Neural cell (in vitro differentiated cells): ENCODE measurements at regions not wholly inside any gene's neighbourhood (a gene's known extent, or its start where the extent isn't known, plus 50 kb on each side); places are given as distances from the start of the nearest gene placed in this dataset.

Source experiments
- H2AFZ ChIP-seq: fragments of 200-600, 300-800 bp; sonication (generic), shearing (Covaris generic); 2 replicates; pipeline ENCODE4 v1.6.0; 2014; ENCODE audit warnings: low read depth, mild to moderate bottlenecking, antibody characterized with exemption, low read length, moderate library complexity
- H3F3A ChIP-seq: fragments of 200-600 bp; shearing (Covaris generic); 2 replicates; pipeline ENCODE4 v1.6.1; 2016; ENCODE audit warnings: mild to moderate bottlenecking, moderate library complexity, mixed read lengths, antibody characterized with exemption, low read length; ENCODE audit not compliant: insufficient read depth, poor library complexity, severe bottlenecking
- H3K27ac ChIP-seq: fragments of 200-600, 300-800 bp; sonication (generic), shearing (Covaris generic); 2 replicates; pipeline ENCODE4 v1.5.1; 2014; ENCODE audit warnings: mild to moderate bottlenecking, low read length, moderate library complexity
- H3K27me3 ChIP-seq: fragments of 300-800, 200-600 bp; sonication (generic), shearing (Covaris generic); 2 replicates; pipeline ENCODE4 v1.6.0; 2014; ENCODE audit warnings: mild to moderate bottlenecking, low read depth, low read length, moderate library complexity; ENCODE audit not compliant: insufficient read depth
- H3K36me3 ChIP-seq: fragments of 300-800, 200-600 bp; sonication (generic), shearing (Covaris generic); 2 replicates; pipeline ENCODE4 v1.5.1; 2014; ENCODE audit warnings: mild to moderate bottlenecking, antibody characterized with exemption, low read length, moderate library complexity; ENCODE audit not compliant: insufficient read depth
- H3K4me2 ChIP-seq: fragments of 300-800, 200-600 bp; sonication (generic), shearing (Covaris generic); 2 replicates; pipeline ENCODE4 v1.6.0; 2014; ENCODE audit warnings: mild to moderate bottlenecking, low read length
- H3K4me3 ChIP-seq: fragments of 300-800, 200-600 bp; sonication (generic), shearing (Covaris generic); 2 replicates; pipeline ENCODE4 v1.5.1; 2014; ENCODE audit warnings: mild to moderate bottlenecking, low read length, moderate library complexity
- H3K79me2 ChIP-seq: fragments of 200-600 bp; shearing (Covaris generic); replicated peaks from 2 replicates; pipeline ENCODE4 v1.6.0; 2014; ENCODE audit warnings: mild to moderate bottlenecking, low read length, moderate library complexity; ENCODE audit not compliant: insufficient read depth
- H3K9ac ChIP-seq: fragments of 300-800, 200-600 bp; sonication (generic), shearing (Covaris generic); 2 replicates; pipeline ENCODE4 v1.6.1; 2016; ENCODE audit warnings: mild to moderate bottlenecking, low read length, mixed read lengths
- H3K9me2 ChIP-seq: fragments of 200-600 bp; shearing (Covaris generic); 2 replicates; pipeline ENCODE4 v1.6.1; 2016; ENCODE audit warnings: mild to moderate bottlenecking, low read length, mixed read lengths; ENCODE audit not compliant: insufficient read depth
- H3K9me3 ChIP-seq: fragments of 200-600, 300-800 bp; sonication (generic), shearing (Covaris generic); 2 replicates; pipeline ENCODE4 v1.6.1; 2016; ENCODE audit warnings: mild to moderate bottlenecking, mixed run types, low read length, moderate library complexity, mixed read lengths
- H4K20me1 ChIP-seq: fragments of 200-600 bp; shearing (Covaris generic); 2 replicates; pipeline ENCODE4 v1.6.1; 2016; ENCODE audit warnings: mild to moderate bottlenecking, mixed run types; ENCODE audit not compliant: insufficient read depth
- CTCF ChIP-seq: fragments of 450-650 bp; IDR thresholded peaks from 2 replicates; pipeline ENCODE4 v1.5.1; 2014; ENCODE audit warnings: antibody characterized with exemption, mild to moderate bottlenecking, moderate library complexity; ENCODE audit not compliant: poor library complexity, severe bottlenecking
- EZH2 ChIP-seq: fragments of 200-600, 300-800 bp; shearing (Covaris generic), sonication (generic); IDR thresholded peaks from 2 replicates; pipeline ENCODE4 v1.6.1; 2014; ENCODE audit warnings: antibody characterized with exemption, low read length, borderline replicate concordance, mild to moderate bottlenecking; ENCODE audit not compliant: insufficient read depth, poor library complexity, severe bottlenecking
- MXI1 ChIP-seq: fragments of 450-650 bp; conservative IDR thresholded peaks from 2 replicates; pipeline ENCODE4 v1.6.1; 2014; ENCODE audit warnings: antibody characterized with exemption, mild to moderate bottlenecking; ENCODE audit not compliant: poor library complexity, severe bottlenecking
- POLR2AphosphoS5 ChIP-seq: IDR thresholded peaks from 2 replicates; pipeline ENCODE4 v1.6.1; 2012
- REST ChIP-seq: IDR thresholded peaks from 2 replicates; pipeline ENCODE4 v1.6.1; 2012; ENCODE audit warnings: borderline replicate concordance
- SMC3 ChIP-seq: fragments of 450-650 bp; conservative IDR thresholded peaks from 2 replicates; pipeline ENCODE4 v1.6.1; 2014; ENCODE audit warnings: antibody characterized with exemption, mild to moderate bottlenecking, moderate library complexity; ENCODE audit not compliant: poor library complexity
- TAF1 ChIP-seq: IDR thresholded peaks from 2 replicates; pipeline ENCODE4 v1.6.1; 2012; ENCODE audit warnings: low read depth

GRCh38 chr14:44418856-44419255 lies 88.2 kb downstream of the FSCB start:
- Histone ChIP-seq H3F3A (no peaks in the 10 kb centered on the region), H3K79me2 (no peaks in the 10 kb centered on the region), H3K9me3 (no peaks in the 10 kb centered on the region), H3K27ac (no peak overlapping the region), H3K4me3 (no peak overlapping the region), H4K20me1 (no peaks in the 10 kb centered on the region), H2AFZ (no peak overlapping the region), H3K27me3 (no peaks in the 10 kb centered on the region), H3K36me3 (no peaks in the 10 kb centered on the region), H3K4me2 (no peak overlapping the region), H3K9ac (no peak overlapping the region), H3K9me2 (no peaks in the 10 kb centered on the region)
- TF ChIP-seq REST = no peak
- TF ChIP-seq CTCF = no peak
- no peak for TF ChIP-seq POLR2AphosphoS5
- no peak for TF ChIP-seq EZH2
- no peak for TF ChIP-seq TAF1

- Histone ChIP-seq H3K9me3 (no peaks in the 10 kb centered on the region), H3K9ac (no peak overlapping the region), H3K9me2 (no peaks in the 10 kb centered on the region), H3K4me3 (no peak overlapping the region), H3K27ac (no peak overlapping the region), H3K36me3 (no peaks in the 10 kb centered on the region), H3K4me2 (no peak overlapping the region), H3K27me3 (no peaks in the 10 kb centered on the region), H2AFZ (no peak overlapping the region), H4K20me1 (no peaks in the 10 kb centered on the region), H3K79me2 (no peaks in the 10 kb centered on the region), H3F3A (no peaks in the 10 kb centered on the region)
- TF ChIP-seq SMC3 = no peak
- no peak for TF ChIP-seq EZH2
- no peak for TF ChIP-seq CTCF
- no peak for TF ChIP-seq MXI1
Observed at GRCh38 chr14:44417809-44418208, 89.3 kb downstream of the FSCB start.
